Nephron progenitor cell (in vitro differentiated cells): ENCODE measurements at regions not wholly inside any gene's neighbourhood (a gene's known extent, or its start where the extent isn't known, plus 50 kb on each side); places are given as distances from the start of the nearest gene placed in this dataset.

ENCODE experiments used
- DNase-seq: peaks from one replicate; pipeline ENCODE4 v3.0.0; 2021
- H3K27ac Mint-ChIP-seq: 2 replicates; pipeline ENCODE4 v1.8.0; 2021; ENCODE audit warnings: mild to moderate bottlenecking, moderate library complexity, mixed read lengths
- H3K27me3 Mint-ChIP-seq: 2 replicates; pipeline ENCODE4 v1.8.0; 2021; ENCODE audit warnings: mild to moderate bottlenecking, low read depth, mixed read lengths; ENCODE audit not compliant: poor library complexity
- H3K36me3 Mint-ChIP-seq: 2 replicates; pipeline ENCODE4 v1.8.0; 2021; ENCODE audit warnings: low read depth, mixed read lengths
- H3K4me1 Mint-ChIP-seq: 2 replicates; pipeline ENCODE4 v1.8.0; 2021; ENCODE audit warnings: mixed read lengths
- H3K4me3 Mint-ChIP-seq: 2 replicates; pipeline ENCODE4 v1.8.0; 2021; ENCODE audit warnings: mild to moderate bottlenecking, moderate library complexity, mixed read lengths
- H3K9me3 Mint-ChIP-seq: 2 replicates; pipeline ENCODE4 v1.8.0; 2021; ENCODE audit warnings: mild to moderate bottlenecking, moderate library complexity, mixed read lengths
- CTCF ChIP-seq: fragments of 200-600 bp; sonication (generic); IDR thresholded peaks from 2 replicates; pipeline ENCODE4 v1.5.0; 2021; ENCODE audit warnings: antibody characterized with exemption

- no peak for DNase-seq
- no peak overlapping the region for H3K27ac Mint-ChIP-seq
- TF ChIP-seq CTCF = no peak
- no peaks in the 10 kb centered on the region for H3K4me1 Mint-ChIP-seq
- H3K27me3 Mint-ChIP-seq = no peaks in the 10 kb centered on the region
- no peak overlapping the region for H3K4me3 Mint-ChIP-seq
- no peaks in the 10 kb centered on the region for H3K36me3 Mint-ChIP-seq
- no peaks in the 10 kb centered on the region for H3K9me3 Mint-ChIP-seq
These were observed 181.8 kb upstream of the DAB2 start for GRCh38 chr5:39606591-39606990.

GRCh38 chr5:39605588-39606575 lies 181.1 kb upstream of the DAB2 start:
- H3K27me3 Mint-ChIP-seq = no peaks in the 10 kb centered on the region
- no peak overlapping the region for H3K27ac Mint-ChIP-seq
- H3K36me3 Mint-ChIP-seq = no peaks in the 10 kb centered on the region
- H3K9me3 Mint-ChIP-seq = no peaks in the 10 kb centered on the region
- DNase-seq = no peak
- H3K4me3 Mint-ChIP-seq = no peak overlapping the region
- H3K4me1 Mint-ChIP-seq = no peaks in the 10 kb centered on the region
- no peak for TF ChIP-seq CTCF

- no peaks in the 10 kb centered on the region for H3K9me3 Mint-ChIP-seq
- H3K4me3 Mint-ChIP-seq = no peak overlapping the region
- H3K4me1 Mint-ChIP-seq = no peaks in the 10 kb centered on the region
- H3K27me3 Mint-ChIP-seq = no peaks in the 10 kb centered on the region
- no peaks in the 10 kb centered on the region for H3K36me3 Mint-ChIP-seq
- H3K27ac Mint-ChIP-seq = no peak overlapping the region
- no peak for DNase-seq
- TF ChIP-seq CTCF = no peak
These were observed 180.4 kb upstream of the DAB2 start for GRCh38 chr5:39605145-39605544.

GRCh38 chr5:39604491-39604890 lies 179.7 kb upstream of the DAB2 start:
- Mint-ChIP-seq H3K36me3 (no peaks in the 10 kb centered on the region), H3K4me1 (no peaks in the 10 kb centered on the region), H3K27ac (no peak overlapping the region), H3K9me3 (no peaks in the 10 kb centered on the region), H3K4me3 (no peak overlapping the region), H3K27me3 (no peaks in the 10 kb centered on the region)
- DNase-seq = no peak
- no peak for TF ChIP-seq CTCF

GRCh38 chr5:39599721-39600431 lies 175.1 kb upstream of the DAB2 start:
- no peaks in the 10 kb centered on the region for H3K36me3 Mint-ChIP-seq
- no peaks in the 10 kb centered on the region for H3K9me3 Mint-ChIP-seq
- no peak for DNase-seq
- no peak overlapping the region for H3K27ac Mint-ChIP-seq
- no peaks in the 10 kb centered on the region for H3K4me1 Mint-ChIP-seq
- peak; percentile 65 for TF ChIP-seq CTCF
- H3K4me3 Mint-ChIP-seq = no peak overlapping the region
- peaks cover 3% of the 10 kb centered on the region for H3K27me3 Mint-ChIP-seq
